Hematopoietic multipotent progenitor cell treated with erythropoietin and hydrocortisone succinate and interleukin-3 and kit ligand, for 17 days (in vitro differentiated cells): ENCODE measurements at regions not wholly inside any gene's neighbourhood (a gene's known extent, or its start where the extent isn't known, plus 50 kb on each side); places are given as distances from the start of the nearest gene placed in this dataset.
"Not testable (repeated sequence)": the region's sequence is repeated elsewhere in the genome, so short reads cannot be mapped to it uniquely, and the experiment has no call there.

Source experiments
- DNase-seq: peaks from one replicate; pipeline ENCODE4 v3.0.0-alpha.2; 2015; ENCODE audit warnings: low spot score

DNA sequence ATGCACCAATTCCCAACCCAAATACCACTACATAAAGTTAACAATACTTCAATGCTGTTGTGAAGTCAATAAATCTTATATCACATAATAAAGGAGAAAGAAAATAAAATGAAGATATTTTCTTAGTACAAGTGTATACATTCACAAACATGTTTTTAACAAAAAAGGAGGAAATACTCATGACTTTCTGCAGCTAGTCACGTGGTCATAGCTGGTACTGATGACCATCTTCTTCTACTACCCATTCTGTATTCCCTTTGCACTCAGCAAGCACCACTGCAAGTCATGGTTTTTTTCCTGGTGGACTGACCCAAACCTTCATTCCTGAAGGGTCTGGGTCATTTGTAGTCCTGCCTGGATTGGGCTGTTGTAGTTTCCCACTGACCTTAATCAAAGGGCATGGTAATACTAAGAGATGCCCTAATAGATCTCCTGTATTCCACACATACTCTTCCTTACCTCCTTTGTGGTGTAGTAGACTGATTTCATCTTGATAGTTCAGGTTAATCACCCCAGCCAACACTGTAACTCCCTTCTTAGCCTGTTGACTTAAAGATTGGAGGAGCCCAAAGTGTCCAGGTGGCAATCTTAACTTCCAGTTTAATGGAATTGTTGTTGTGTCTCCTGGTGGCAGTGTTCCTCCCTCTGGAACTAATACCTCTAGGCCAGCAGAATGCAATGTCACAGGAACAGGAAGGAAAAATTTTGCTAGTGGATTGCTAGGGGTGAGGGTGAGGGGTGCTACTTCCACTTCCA lies 83.1 kb upstream of the CYRIA start:
- DNase-seq = not testable (repeated sequence)

- no peak for DNase-seq
These were observed 82.1 kb upstream of the CYRIA start for GRCh38 chr2:16747689-16748088.

DNA sequence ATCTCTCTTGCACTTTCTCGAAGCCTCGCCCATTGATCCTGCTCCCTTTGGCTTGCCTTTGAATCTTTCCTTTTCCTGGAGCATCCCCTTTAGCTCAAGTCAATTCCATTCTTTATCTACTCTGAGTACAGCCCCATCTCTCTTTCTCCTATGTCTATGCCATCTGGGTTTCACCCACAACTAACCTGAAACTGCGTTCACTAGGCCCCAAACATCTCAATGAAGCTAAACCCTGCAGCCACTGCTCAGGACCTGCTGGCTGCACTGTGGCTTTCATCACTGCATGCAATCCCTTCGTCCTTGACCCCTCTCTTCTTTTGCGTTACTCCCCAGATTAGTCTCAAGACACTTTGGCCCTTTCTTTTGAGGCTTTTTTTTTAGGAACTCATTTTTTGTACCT lies 81.6 kb upstream of the CYRIA start:
- DNase-seq = no peak

DNA sequence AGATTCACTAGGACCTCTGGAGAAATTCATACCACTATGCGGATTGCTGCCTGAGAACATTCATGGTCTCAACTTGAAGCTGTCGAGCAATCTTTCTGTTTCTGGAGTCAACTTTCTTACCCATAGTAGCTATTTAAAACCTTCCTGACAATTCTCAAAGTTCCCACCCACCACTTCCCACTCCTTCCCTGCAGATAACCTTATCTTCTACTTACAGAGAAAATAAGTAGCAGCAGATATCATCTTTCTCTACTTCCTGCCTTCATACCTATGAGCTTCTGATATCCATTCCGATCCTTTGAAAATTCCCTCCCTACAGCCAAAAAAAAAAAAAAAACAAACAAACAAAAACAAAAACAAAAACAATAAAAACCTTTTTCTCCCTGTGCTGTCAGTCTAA lies 81.2 kb upstream of the CYRIA start:
- DNase-seq = no peak

DNA sequence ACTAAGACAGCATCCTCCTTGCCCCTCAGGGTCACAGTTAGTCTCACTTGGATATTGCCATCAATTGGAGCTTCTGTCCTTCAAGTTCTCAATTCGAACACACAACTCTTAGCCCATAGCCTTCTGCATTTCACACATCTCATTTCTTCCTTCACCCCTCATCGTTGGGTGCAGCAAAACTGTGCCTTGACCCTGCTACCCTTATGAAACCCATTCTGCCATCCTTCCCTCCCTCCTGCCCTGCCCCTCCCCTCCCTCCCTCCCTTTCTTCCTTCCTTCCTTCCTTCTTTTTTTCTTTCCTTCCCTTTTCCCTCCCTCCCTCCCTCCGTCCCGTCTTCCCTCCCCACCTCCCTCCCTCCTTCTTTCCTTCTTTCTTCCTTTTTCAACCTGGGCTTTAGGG lies 80.7 kb upstream of the CYRIA start:
- DNase-seq = no peak

- DNase-seq = no peak
These were observed 79.8 kb upstream of the CYRIA start for GRCh38 chr2:16745466-16745865.

DNA sequence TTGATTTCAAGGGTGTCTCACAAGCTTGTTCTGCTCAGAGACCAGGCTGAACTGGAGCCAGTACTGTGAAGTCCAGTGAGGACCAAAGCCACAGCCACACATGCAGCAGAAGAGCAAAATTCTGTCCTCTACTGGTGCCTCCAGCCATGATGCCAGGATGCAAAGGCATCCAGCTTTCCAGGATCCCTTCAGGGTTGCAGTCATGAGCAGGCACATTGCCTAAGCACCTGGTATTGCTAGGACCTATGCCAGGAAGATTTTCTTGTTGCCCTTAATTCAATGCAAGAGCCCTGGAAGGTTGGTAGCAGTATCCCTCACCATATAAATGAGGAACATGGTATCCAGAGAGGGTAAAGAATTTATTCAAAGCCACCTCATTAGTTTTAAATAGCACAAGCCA lies 78.9 kb upstream of the CYRIA start:
- no peak for DNase-seq

GRCh38 chr2:16742026-16742425 lies 76.4 kb upstream of the CYRIA start:
- DNase-seq = no peak

DNA sequence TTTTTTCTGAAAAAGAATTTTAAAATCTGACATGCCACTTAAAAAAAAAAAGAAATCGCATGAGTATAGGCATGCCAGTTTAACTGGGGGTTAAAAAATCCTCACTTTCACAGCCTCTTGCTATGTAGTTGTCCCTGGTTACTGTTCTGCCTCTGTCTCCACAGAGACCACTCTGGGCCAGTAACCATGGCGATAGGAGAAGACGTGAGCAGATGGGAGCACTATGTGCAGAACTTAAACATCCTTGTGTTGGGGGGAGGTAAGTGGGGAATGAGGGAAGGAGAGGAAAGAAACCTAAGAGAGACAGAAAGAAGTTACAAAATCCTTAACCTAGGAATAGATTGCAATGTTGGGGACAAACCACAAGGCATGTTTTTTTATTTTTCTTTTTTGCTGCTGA lies 75.9 kb upstream of the CYRIA start:
- no peak for DNase-seq

DNA sequence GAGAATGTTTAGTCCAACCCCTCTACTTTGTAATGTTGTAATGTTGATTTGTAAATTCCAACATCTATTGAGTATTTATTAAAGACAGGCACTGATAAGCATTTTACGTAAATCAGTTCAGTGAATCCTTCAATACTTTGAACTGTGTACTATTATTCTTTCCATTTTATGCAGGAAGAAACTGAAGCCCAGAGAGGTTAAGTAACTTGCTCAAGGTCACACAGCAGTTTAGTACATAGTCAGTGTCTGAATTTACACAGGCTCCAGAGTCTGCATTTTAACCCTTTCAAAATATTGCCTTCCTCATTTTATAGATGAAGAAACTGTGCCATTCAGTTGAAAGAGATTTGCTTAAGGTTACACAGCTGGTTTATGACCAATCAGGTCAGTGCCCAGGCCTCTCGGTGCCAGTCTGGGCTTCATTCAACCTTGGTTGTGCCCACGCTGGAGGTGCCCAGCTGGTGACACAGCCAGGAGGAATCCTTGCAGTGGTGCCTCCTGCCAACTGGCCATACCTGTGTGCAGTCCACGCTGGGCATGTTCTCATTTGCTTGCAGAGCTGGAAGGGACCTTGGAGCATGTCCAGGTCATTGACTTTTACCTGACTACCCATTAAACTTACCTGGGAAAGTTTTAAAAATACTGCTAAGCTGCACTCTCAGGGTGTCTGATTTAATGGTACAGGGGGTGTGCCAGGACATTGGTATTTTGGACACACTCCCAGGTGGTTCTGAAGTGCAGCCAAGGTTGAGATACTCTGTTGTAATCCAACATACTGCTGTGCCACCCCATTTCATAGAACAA lies 74.3 kb upstream of the CYRIA start:
- no peak for DNase-seq

DNA sequence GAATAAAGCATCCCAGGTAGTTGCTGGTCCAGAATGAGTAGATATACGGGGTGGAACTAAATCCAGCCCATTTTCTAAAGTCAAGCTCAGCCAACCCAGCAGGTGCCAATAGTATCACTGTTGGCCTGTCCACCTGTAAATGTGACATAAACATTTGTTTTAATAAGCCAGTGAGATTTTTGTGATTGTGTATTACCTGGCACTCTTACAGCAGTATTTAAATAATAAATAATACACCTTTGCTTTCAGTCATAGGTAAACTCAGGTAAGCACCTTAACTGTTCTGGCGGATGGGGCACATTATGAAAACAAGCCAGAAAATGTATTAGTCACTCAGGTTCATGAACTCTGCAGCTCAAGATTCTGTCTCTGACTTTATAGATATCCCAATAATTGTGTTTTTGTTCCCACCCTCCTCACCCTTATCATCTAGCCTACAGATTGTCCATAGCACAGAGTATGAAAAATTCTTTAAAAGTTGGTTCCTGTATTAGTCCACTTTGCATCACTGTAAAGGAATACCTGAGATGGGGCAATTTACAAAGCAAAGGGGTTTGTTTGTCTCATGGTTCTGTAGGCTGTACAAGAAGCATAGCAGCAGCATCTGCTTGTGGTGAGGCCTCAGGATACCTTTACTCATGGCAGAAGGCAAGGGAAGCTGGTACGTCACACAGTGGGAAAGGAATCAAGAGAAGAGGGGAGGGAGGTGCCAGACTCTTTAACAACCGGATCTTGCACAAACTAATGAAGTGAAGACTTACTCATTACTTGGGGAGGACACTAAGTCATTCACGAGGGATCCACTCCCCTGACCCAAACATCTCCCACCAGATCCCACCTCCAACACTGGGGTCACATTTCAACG lies 73.0 kb upstream of the CYRIA start:
- no peak for DNase-seq

DNA sequence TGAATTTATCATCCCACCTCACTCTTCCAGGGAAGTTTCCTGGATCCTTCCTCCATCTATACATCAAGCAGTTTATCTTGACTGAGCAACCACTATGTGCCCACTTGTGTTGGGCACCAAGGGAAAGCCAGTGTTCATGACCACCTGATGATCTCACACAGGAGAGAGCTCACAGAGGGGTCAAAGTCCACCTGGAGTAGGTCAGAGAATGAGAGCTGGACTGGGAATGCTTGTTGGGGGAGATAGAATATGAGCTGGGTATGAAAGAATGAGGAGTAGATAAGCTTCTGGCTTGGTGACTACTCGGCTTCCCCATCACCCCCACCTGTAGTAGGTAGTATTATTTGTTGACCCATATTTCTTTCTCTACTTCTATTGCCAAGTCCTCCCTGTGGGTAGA lies 72.2 kb upstream of the CYRIA start:
- no peak for DNase-seq

- no peak for DNase-seq
These were observed 71.0 kb upstream of the CYRIA start for GRCh38 chr2:16736633-16737032.

GRCh38 chr2:16729335-16729734 lies 63.7 kb upstream of the CYRIA start:
- DNase-seq = no peak

DNA sequence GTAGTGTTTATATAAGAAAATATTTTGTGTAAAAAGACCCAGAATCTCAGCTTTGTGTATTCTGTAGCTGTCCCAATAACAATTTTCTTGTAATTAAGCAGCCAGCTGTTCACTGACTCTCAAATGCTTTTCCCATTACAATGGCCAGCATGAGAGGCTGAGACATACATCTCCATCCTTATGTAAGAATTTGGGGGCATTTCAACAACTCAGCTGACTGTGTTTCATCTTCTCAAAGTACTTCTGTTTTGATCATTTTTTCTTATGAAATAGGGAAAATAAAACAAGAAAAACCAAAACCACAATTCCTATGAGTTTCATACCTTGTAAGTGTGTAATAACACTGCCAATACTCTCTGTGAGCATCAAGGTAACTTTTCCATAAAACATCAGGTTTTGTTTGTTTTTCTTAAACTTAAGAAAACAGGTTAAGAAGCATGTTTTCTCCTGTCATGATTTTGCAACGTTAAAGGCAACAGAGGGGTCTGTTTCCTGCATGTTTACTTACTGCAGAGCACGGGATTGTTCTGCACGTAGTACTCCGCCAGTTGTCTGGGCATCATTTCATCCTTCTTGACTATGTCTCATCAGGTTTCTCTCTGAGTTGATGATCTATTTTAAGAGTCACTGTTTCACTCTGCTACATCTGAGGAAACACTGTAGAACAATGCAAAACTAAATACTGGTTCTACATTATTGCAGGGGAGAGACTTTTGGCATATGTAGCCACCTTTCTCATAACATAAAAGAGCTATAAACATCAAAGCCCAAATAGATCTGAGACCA lies 62.9 kb upstream of the CYRIA start:
- no peak for DNase-seq

DNA sequence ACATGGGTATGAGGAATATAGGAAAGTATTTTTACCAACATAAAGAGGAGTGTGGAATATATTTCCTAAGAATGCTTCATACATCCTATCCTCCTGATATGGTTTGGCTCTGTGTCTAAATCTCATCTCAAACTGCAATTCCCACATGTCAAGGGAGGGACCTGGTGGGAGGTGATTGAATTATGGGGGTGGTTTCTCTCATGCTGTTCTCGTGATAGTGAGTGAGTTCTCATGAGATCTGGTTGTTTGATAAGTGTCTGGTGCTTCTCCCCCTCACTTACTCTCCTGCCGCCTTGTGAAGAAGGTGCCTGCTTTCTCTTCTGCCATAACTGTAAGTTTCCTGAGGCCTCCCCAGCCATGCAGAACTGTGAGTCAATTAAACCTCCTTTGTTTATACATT lies 62.2 kb upstream of the CYRIA start:
- not testable (repeated sequence) for DNase-seq

- no peak for DNase-seq
These were observed 61.6 kb upstream of the CYRIA start for GRCh38 chr2:16727256-16727655.

DNA sequence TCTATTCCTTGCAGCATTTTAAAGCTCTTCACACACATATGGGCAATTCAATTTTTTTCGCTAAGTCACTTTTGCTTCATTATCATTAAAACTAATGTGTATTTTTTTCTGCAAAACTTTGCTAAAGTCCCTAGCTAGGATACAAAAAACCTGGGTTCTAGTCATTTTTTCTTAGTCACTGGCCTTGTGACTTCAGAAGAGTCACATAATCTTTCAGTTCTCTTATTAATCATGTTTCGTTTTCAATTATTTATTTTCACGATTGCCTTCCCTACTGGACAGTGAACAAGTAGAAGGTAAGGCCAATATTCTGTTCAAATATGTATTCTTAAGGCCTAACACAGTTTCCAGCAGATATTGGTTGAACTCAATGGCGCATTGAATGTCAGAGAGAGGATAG lies 60.9 kb upstream of the CYRIA start:
- DNase-seq = no peak

GRCh38 chr2:16726147-16726546 lies 60.5 kb upstream of the CYRIA start:
- DNase-seq = no peak

DNA sequence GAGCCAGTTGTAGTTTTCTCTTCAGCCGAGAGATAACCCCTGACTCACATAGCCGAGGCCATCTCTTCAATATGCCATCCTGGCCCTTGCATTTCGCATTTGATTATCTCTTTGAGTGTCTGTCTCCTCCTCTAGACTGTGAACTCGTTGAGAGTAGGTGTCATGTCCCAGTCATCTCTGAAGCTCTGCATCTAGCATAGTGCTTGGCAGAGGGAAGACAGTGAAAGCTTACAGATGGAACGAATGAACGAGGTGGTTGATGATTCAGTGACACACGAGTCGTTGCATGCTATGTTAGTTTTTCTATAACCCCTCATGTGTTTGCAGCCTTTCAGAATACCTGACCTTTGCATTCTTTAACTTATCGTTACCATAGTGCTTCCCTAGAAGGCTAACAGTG lies 59.9 kb upstream of the CYRIA start:
- no peak for DNase-seq

DNA sequence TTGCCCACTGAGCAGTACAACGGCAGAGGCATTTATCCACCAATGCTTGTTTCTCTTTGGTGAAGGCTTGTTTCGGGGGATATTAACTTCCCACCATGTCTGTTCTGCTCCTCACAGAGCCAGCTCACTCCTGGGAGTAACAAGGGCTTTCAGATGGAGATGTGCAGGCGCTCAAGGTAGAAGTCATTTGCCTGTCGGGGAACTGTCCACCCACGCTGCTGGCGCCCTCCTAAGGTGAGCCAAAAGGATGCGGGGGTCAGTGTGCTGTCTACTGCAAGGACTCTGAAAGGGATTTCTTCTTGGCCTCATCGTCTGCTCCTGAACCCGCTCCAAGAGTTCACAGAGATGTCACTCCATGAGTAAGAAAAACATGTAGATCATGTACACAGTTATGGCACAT lies 57.0 kb upstream of the CYRIA start:
- DNase-seq = no peak

DNA sequence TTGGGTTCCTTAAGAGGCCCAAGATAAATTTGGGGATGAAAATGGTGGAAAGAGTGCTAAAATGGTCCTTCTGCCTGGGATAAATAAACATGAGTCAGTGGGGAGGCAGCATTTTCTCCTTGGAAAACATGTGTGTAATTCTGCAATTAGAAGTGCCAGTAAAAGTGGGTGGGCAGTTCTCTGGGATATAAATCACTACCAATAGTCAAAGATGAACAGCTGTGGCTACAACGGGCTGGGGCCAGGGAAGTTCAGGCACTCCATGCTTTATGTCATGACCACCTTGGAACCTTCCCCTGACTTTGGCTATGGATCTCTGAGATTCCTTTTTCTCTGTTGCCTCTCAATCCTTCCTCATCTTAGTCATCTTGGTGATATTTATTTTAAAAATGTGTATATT lies 56.5 kb upstream of the CYRIA start:
- no peak for DNase-seq
